H9 (cell line): ENCODE measurements at regions not wholly inside any gene's neighbourhood (a gene's known extent, or its start where the extent isn't known, plus 50 kb on each side); places are given as distances from the start of the nearest gene placed in this dataset.

Experiments
- DNase-seq: peaks from one replicate; pipeline ENCODE4 v3.0.0-alpha.2; 2017
- H2AFZ ChIP-seq: one replicate; pipeline ENCODE4 v1.6.1; 2013; ENCODE audit warnings: mild to moderate bottlenecking, low read length, control low read depth, moderate library complexity
- H2AK5ac ChIP-seq: 2 replicates; pipeline ENCODE4 v1.6.1; 2013; ENCODE audit warnings: low read length, control low read depth, mixed read lengths; ENCODE audit not compliant: insufficient read length
- H2BK120ac ChIP-seq: one replicate; pipeline ENCODE4 v1.6.1; 2013; ENCODE audit warnings: low read depth, mild to moderate bottlenecking, low read length, control low read depth, inconsistent platforms; ENCODE audit not compliant: poor library complexity, severe bottlenecking
- H2BK12ac ChIP-seq: 2 replicates; pipeline ENCODE4 v1.6.1; 2013; ENCODE audit warnings: low read length, control low read depth, mixed read lengths, low read depth; ENCODE audit not compliant: insufficient read length
- H2BK15ac ChIP-seq: 2 replicates; pipeline ENCODE4 v1.6.1; 2013; ENCODE audit warnings: low read depth, low read length, control low read depth
- H2BK20ac ChIP-seq: one replicate; pipeline ENCODE4 v1.6.1; 2013; ENCODE audit warnings: low read depth, mild to moderate bottlenecking, low read length, control low read depth, inconsistent platforms; ENCODE audit not compliant: poor library complexity, severe bottlenecking
- H2BK5ac ChIP-seq: 2 replicates; pipeline ENCODE4 v1.6.1; 2013; ENCODE audit warnings: low read length, control low read depth, mixed read lengths; ENCODE audit not compliant: insufficient read length
- H3K14ac ChIP-seq: 2 replicates; pipeline ENCODE4 v1.6.1; 2013; ENCODE audit warnings: low read length, control low read depth; ENCODE audit not compliant: insufficient read depth
- H3K18ac ChIP-seq: 2 replicates; pipeline ENCODE4 v1.6.1; 2013; ENCODE audit warnings: low read depth, mild to moderate bottlenecking, mixed read lengths, low read length, control low read depth; ENCODE audit not compliant: insufficient read length
- H3K23ac ChIP-seq: 2 replicates; pipeline ENCODE4 v1.6.1; 2013; ENCODE audit warnings: low read length, control low read depth, mixed read lengths, low read depth; ENCODE audit not compliant: insufficient read length
- H3K23me2 ChIP-seq: 2 replicates; pipeline ENCODE4 v1.6.1; 2013; ENCODE audit warnings: low read depth, mild to moderate bottlenecking, mixed read lengths, low read length, control low read depth; ENCODE audit not compliant: insufficient read length, poor library complexity, severe bottlenecking
- H3K27ac ChIP-seq: 2 replicates; pipeline ENCODE4 v1.5.1; 2013; ENCODE audit warnings: low read length, control low read depth, mixed read lengths, low read depth; ENCODE audit not compliant: insufficient read length
- H3K27me3 ChIP-seq: 2 replicates; pipeline ENCODE4 v1.6.1; 2013; ENCODE audit warnings: low read length, control low read depth, inconsistent platforms; ENCODE audit not compliant: insufficient read depth
- H3K4ac ChIP-seq: 2 replicates; pipeline ENCODE4 v1.6.1; 2013; ENCODE audit warnings: low read depth, mild to moderate bottlenecking, control low read depth, inconsistent platforms, low read length, moderate library complexity
- H3K4me1 ChIP-seq: 2 replicates; pipeline ENCODE4 v1.6.1; 2013; ENCODE audit warnings: low read length, control low read depth, inconsistent platforms; ENCODE audit not compliant: insufficient read depth
- H3K4me2 ChIP-seq: 2 replicates; pipeline ENCODE4 v1.6.1; 2013; ENCODE audit warnings: low read length, control low read depth, mixed read lengths; ENCODE audit not compliant: insufficient read length, insufficient read depth
- H3K56ac ChIP-seq: 2 replicates; pipeline ENCODE4 v1.6.1; 2013; ENCODE audit warnings: low read depth, mild to moderate bottlenecking, mixed read lengths, low read length, control low read depth; ENCODE audit not compliant: insufficient read length
- H3K79me1 ChIP-seq: 2 replicates; pipeline ENCODE4 v1.6.1; 2013; ENCODE audit warnings: low read depth, mild to moderate bottlenecking, moderate library complexity, low read length, control low read depth, inconsistent platforms; ENCODE audit not compliant: insufficient read depth, poor library complexity, severe bottlenecking
- H3K79me2 ChIP-seq: 2 replicates; pipeline ENCODE4 v1.6.1; 2013; ENCODE audit warnings: low read length, control low read depth, inconsistent platforms; ENCODE audit not compliant: insufficient read depth
- H3K9ac ChIP-seq: 2 replicates; pipeline ENCODE4 v1.6.1; 2013; ENCODE audit warnings: low read length, control low read depth, mixed read lengths; ENCODE audit not compliant: insufficient read length; ENCODE audit errors: extremely low read depth
- H3K9me3 ChIP-seq: one replicate; pipeline ENCODE4 v1.6.1; 2013; ENCODE audit warnings: low read depth, low read length, inconsistent platforms; ENCODE audit not compliant: control insufficient read depth
- H3T11ph ChIP-seq: one replicate; pipeline ENCODE4 v1.6.1; 2013; ENCODE audit warnings: mild to moderate bottlenecking, low read length, control low read depth, inconsistent platforms
- H4K20me1 ChIP-seq: one replicate; pipeline ENCODE4 v1.6.1; 2013; ENCODE audit not compliant: control insufficient read depth, insufficient read length, insufficient read depth
- H4K5ac ChIP-seq: 2 replicates; pipeline ENCODE4 v1.6.1; 2013; ENCODE audit warnings: low read depth, mild to moderate bottlenecking, mixed read lengths, low read length, control low read depth; ENCODE audit not compliant: insufficient read length
- H4K8ac ChIP-seq: replicated peaks from 2 replicates; pipeline ENCODE4 v1.6.1; 2013; ENCODE audit warnings: low read length, control low read depth, mixed read lengths, low read depth; ENCODE audit not compliant: insufficient read length
- H4K91ac ChIP-seq: 2 replicates; pipeline ENCODE4 v1.6.1; 2013; ENCODE audit warnings: low read depth, mild to moderate bottlenecking, moderate library complexity, mixed read lengths, low read length, control low read depth; ENCODE audit not compliant: insufficient read length
- H3K27ac Mint-ChIP-seq, 3 experiments: 2 replicates in 2 of 3; 3 replicates in 1 of 3; pipeline ENCODE4 v1.8.0; 2020 to 2021; ENCODE audit warnings: mixed read lengths in 3 of 3, mild to moderate bottlenecking in 1 of 3, moderate library complexity in 1 of 3
- H3K27me3 Mint-ChIP-seq: 2 replicates; pipeline ENCODE4 v1.8.0; 2021; ENCODE audit warnings: low read depth, mild to moderate bottlenecking, moderate library complexity, mixed read lengths
- H3K36me3 Mint-ChIP-seq, 3 experiments: 2 replicates in 2 of 3; 3 replicates in 1 of 3; pipeline ENCODE4 v1.8.0; 2020 to 2021; ENCODE audit warnings: low read depth in 3 of 3, mixed read lengths in 3 of 3; ENCODE audit not compliant: insufficient read depth in 1 of 3
- H3K4me1 Mint-ChIP-seq, 2 experiments: 2 replicates each; pipeline ENCODE4 v1.8.0; 2020; ENCODE audit warnings: mixed read lengths in 2 of 2
- H3K4me3 Mint-ChIP-seq, 2 experiments: 2 replicates in 1 of 2; 3 replicates in 1 of 2; pipeline ENCODE4 v1.8.0; 2020 to 2021; ENCODE audit warnings: mild to moderate bottlenecking in 2 of 2, mixed read lengths in 2 of 2, moderate library complexity in 1 of 2
- H3K9me3 Mint-ChIP-seq, 2 experiments: 2 replicates in 1 of 2; 3 replicates in 1 of 2; pipeline ENCODE4 v1.8.0; 2020; ENCODE audit warnings: mild to moderate bottlenecking in 2 of 2, mixed read lengths in 2 of 2, moderate library complexity in 1 of 2
- WGBS: extraction: QIAGEN DNeasy Blood & Tissue Kit; methylation state at CpG from one replicate; pipeline ENCODE4 v1.1.7; 2013; ENCODE audit warnings: missing lambda C conversion rate, low lambda C conversion rate, mixed read lengths; ENCODE audit not compliant: insufficient read length; ENCODE audit errors: extremely low coverage; 5-methylcytosine and 5-hydroxymethylcytosine counted together
- TF ChIP-seq, protein P1 (sequence below): fragments of 200-600 bp; sonication (generic); conservative IDR thresholded peaks from 3 replicates; pipeline ENCODE4 v1.8.0; 2021; ENCODE audit warnings: antibody characterized with exemption, mild to moderate bottlenecking

DNA sequence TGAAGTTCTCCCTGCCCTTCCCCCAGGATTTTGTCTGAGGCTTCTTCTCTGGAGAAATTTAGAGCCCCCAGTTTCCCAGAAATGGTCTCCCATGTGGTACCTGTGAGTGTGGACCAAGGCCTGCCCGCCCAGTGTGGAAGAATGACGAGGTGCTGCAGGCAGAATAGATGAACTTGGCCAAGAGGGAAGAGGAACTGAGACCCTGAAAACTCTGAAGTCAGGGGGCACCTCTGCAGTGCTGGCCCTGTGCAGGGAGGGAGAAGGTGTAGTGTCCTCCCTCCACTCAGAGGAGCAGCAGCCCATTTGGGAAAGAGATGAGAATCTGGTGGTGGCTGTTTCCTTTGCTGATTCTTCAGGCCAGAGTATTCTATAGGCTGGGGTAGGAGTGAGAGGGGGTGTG lies 115.2 kb upstream of the PCGF5 start:
- H3K4me3 Mint-ChIP-seq: no peak overlapping the region
- DNase-seq: no peak
- Histone ChIP-seq H2AFZ (no peak overlapping the region), H4K20me1 (no peaks in the 10 kb centered on the region), H2AK5ac (no peak overlapping the region), H3K79me2 (no peaks in the 10 kb centered on the region), H3K23me2 (no peaks in the 10 kb centered on the region), H2BK20ac (no peak overlapping the region), H3K23ac (no peak overlapping the region), H3K18ac (no peak overlapping the region), H3K27ac (no peak overlapping the region), H3K79me1 (no peaks in the 10 kb centered on the region), H3K4me1 (no peaks in the 10 kb centered on the region), H2BK5ac (no peak overlapping the region), H3K56ac (no peak overlapping the region), H3K9me3 (no peaks in the 10 kb centered on the region), H2BK12ac (no peak overlapping the region), H3K9ac (no peak overlapping the region), H3K4ac (no peak overlapping the region), H3K4me2 (no peak overlapping the region), H4K91ac (no peak overlapping the region), H3T11ph (no peak overlapping the region), H4K8ac (no peak overlapping the region), H3K27me3 (no peaks in the 10 kb centered on the region), H2BK120ac (no peak overlapping the region), H3K14ac (no peak overlapping the region), H2BK15ac (no peak overlapping the region), H4K5ac (no peak overlapping the region)
- WGBS: no CpG with 5 or more reads among the region's 2 CpGs
- peaks cover 19% of the 10 kb centered on the region for H3K27me3 Mint-ChIP-seq
- TF ChIP-seq, protein P1, sequence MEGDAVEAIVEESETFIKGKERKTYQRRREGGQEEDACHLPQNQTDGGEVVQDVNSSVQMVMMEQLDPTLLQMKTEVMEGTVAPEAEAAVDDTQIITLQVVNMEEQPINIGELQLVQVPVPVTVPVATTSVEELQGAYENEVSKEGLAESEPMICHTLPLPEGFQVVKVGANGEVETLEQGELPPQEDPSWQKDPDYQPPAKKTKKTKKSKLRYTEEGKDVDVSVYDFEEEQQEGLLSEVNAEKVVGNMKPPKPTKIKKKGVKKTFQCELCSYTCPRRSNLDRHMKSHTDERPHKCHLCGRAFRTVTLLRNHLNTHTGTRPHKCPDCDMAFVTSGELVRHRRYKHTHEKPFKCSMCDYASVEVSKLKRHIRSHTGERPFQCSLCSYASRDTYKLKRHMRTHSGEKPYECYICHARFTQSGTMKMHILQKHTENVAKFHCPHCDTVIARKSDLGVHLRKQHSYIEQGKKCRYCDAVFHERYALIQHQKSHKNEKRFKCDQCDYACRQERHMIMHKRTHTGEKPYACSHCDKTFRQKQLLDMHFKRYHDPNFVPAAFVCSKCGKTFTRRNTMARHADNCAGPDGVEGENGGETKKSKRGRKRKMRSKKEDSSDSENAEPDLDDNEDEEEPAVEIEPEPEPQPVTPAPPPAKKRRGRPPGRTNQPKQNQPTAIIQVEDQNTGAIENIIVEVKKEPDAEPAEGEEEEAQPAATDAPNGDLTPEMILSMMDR: no peak
- H3K4me1 Mint-ChIP-seq: 0 out of 4 replicates have a peak, but pooled peaks cover 3% of the 10 kb centered on the region in 2 experiments
- H3K9me3 Mint-ChIP-seq: peaks cover 7 to 11% of the 10 kb centered on the region in 2 experiments; a peak in 4 of 5 replicates
- H3K36me3 Mint-ChIP-seq: no peaks in the 10 kb centered on the region; a peak in 1 of 7 replicates
- no peak overlapping the region for H3K27ac Mint-ChIP-seq
